HEK293T (cell line): ENCODE measurements at regions not wholly inside any gene's neighbourhood (a gene's known extent, or its start where the extent isn't known, plus 50 kb on each side); places are given as distances from the start of the nearest gene placed in this dataset.

Experiments
- CTCF ChIA-PET: fragments of 350-600 bp; formaldehyde crosslinking; extraction: SDS; loops from one replicate; lab custom pipeline; 2021; ENCODE audit warnings: antibody characterized with exemption, inconsistent platforms; lab: Yijun Ruan, JAX
- POLR2A ChIA-PET: fragments of 350-600 bp; formaldehyde crosslinking; extraction: SDS; loops from one replicate; lab custom pipeline; 2020; ENCODE audit warnings: antibody characterized with exemption, inconsistent platforms; lab: Yijun Ruan, JAX
- DNase-seq: peaks from one replicate; pipeline ENCODE4 v3.0.0; 2012; ENCODE audit warnings: mixed read lengths; ENCODE audit errors: extremely low spot score
- ARNT ChIP-seq: fragments of 450-650 bp; IDR thresholded peaks from 2 replicates; pipeline ENCODE4 v1.6.1; 2017; ENCODE audit warnings: mild to moderate bottlenecking
- BHLHE40 ChIP-seq: fragments of 450-650 bp; IDR thresholded peaks from 2 replicates; pipeline ENCODE4 v1.6.1; 2016; ENCODE audit warnings: mild to moderate bottlenecking, moderate library complexity, borderline replicate concordance
- CTBP1 ChIP-seq: fragments of 450-650 bp; IDR thresholded peaks from 2 replicates; pipeline ENCODE4 v1.6.1; 2016; ENCODE audit warnings: borderline replicate concordance
- ELF4 ChIP-seq: fragments of 450-650 bp; IDR thresholded peaks from 2 replicates; pipeline ENCODE4 v1.6.1; 2017; ENCODE audit warnings: antibody characterized with exemption
- FOXA1 ChIP-seq: fragments of 450-650 bp; IDR thresholded peaks from 2 replicates; pipeline ENCODE4 v1.6.1; 2016; ENCODE audit warnings: mild to moderate bottlenecking
- FOXK2 ChIP-seq: fragments of 450-650 bp; IDR thresholded peaks from 2 replicates; pipeline ENCODE4 v1.6.1; 2016; ENCODE audit warnings: mild to moderate bottlenecking
- FOXM1 ChIP-seq: fragments of 450-650 bp; IDR thresholded peaks from 2 replicates; pipeline ENCODE4 v1.6.1; 2017; ENCODE audit warnings: mild to moderate bottlenecking, borderline replicate concordance
- HDGF ChIP-seq: fragments of 450-650 bp; IDR thresholded peaks from 2 replicates; pipeline ENCODE4 v1.6.1; 2017; ENCODE audit warnings: antibody characterized with exemption, borderline replicate concordance
- L3MBTL2 ChIP-seq: fragments of 450-650 bp; conservative IDR thresholded peaks from 2 replicates; pipeline ENCODE4 v1.6.1; 2016; ENCODE audit warnings: mild to moderate bottlenecking
- LEF1 ChIP-seq: fragments of 450-650 bp; IDR thresholded peaks from 2 replicates; pipeline ENCODE4 v1.6.1; 2017; ENCODE audit warnings: mild to moderate bottlenecking, borderline replicate concordance
- NFRKB ChIP-seq: fragments of 450-650 bp; IDR thresholded peaks from 2 replicates; pipeline ENCODE4 v1.6.1; 2016; ENCODE audit warnings: mild to moderate bottlenecking, moderate library complexity
- PKNOX1 ChIP-seq: fragments of 450-650 bp; IDR thresholded peaks from 2 replicates; pipeline ENCODE4 v1.6.1; 2016
- SP1 ChIP-seq: fragments of 450-650 bp; IDR thresholded peaks from 2 replicates; pipeline ENCODE4 v1.6.1; 2017
- SUZ12 ChIP-seq: fragments of 450-650 bp; IDR thresholded peaks from 2 replicates; pipeline ENCODE4 v1.6.1; 2016; ENCODE audit warnings: mild to moderate bottlenecking
- TARDBP ChIP-seq: fragments of 450-650 bp; IDR thresholded peaks from 2 replicates; pipeline ENCODE4 v1.6.1; 2016
- ZNF384 ChIP-seq: fragments of 450-650 bp; IDR thresholded peaks from 2 replicates; pipeline ENCODE4 v1.6.1; 2016

GRCh38 chr12:116472193-116472592 lies 87.0 kb upstream of the MAP1LC3B2 start:
- POLR2A ChIA-PET: no interaction called here
- CTCF ChIA-PET: no interaction called here

GRCh38 chr12:116473416-116473815 lies 85.8 kb upstream of the MAP1LC3B2 start:
- no peak for DNase-seq
- CTCF ChIA-PET: no interaction called here
- POLR2A ChIA-PET: no interaction called here
- TF ChIP-seq LEF1 (no peak), SP1 (no peak), TARDBP (no peak), PKNOX1 (no peak), FOXA1 (no peak), BHLHE40 (no peak), HDGF (no peak), CTBP1 (no peak), SUZ12 (no peak), NFRKB (no peak), FOXK2 (no peak)

More at GRCh38 chr12:116472193-116472592, 87.0 kb upstream of the MAP1LC3B2 start:
- no peak for TF ChIP-seq ARNT
- TF ChIP-seq PKNOX1: no peak
- no peak for TF ChIP-seq ELF4
- TF ChIP-seq BHLHE40: no peak
- TF ChIP-seq L3MBTL2: no peak
- no peak for TF ChIP-seq NFRKB
- no peak for TF ChIP-seq SP1
- no peak for TF ChIP-seq LEF1
- DNase-seq: no peak

GRCh38 chr12:116474331-116474730 lies 84.8 kb upstream of the MAP1LC3B2 start:
- CTCF ChIA-PET: no interaction called here
- POLR2A ChIA-PET: no interaction called here
- TF ChIP-seq L3MBTL2: no peak
- TF ChIP-seq SUZ12: no peak
- TF ChIP-seq FOXA1: no peak
- TF ChIP-seq PKNOX1: no peak
- TF ChIP-seq SP1: no peak
- no peak for TF ChIP-seq BHLHE40
- no peak for TF ChIP-seq ARNT
- no peak for TF ChIP-seq ELF4
- no peak for TF ChIP-seq TARDBP
- TF ChIP-seq NFRKB: no peak
- TF ChIP-seq HDGF: no peak
- no peak for TF ChIP-seq ZNF384
- no peak for TF ChIP-seq LEF1
- TF ChIP-seq FOXM1: no peak
- TF ChIP-seq FOXK2: no peak
- no peak for TF ChIP-seq CTBP1

GRCh38 chr12:116474899-116475298 lies 84.3 kb upstream of the MAP1LC3B2 start:
- CTCF ChIA-PET: interaction anchor here (0.8 kb wide), 1 partner anchor 10 kb away, joined by 3 read pairs; no protein-coding TSS in a partner anchor
- no peak for TF ChIP-seq HDGF
- TF ChIP-seq SUZ12: no peak
- no peak for TF ChIP-seq BHLHE40
- TF ChIP-seq L3MBTL2: no peak
- POLR2A ChIA-PET: no interaction called here
- no peak for DNase-seq

More at GRCh38 chr12:116474331-116474730, 84.8 kb upstream of the MAP1LC3B2 start:
- no peak for DNase-seq

- CTCF ChIA-PET: no interaction called here
Measured at GRCh38 chr12:116476227-116476822, 82.9 kb upstream of the MAP1LC3B2 start.

GRCh38 chr12:116478243-116478773 lies 80.9 kb upstream of the MAP1LC3B2 start:
- DNase-seq: no peak
- ChIA-PET POLR2A (no interaction called here), CTCF (no interaction called here)
- no peak for TF ChIP-seq TARDBP
- TF ChIP-seq SP1: no peak
- no peak for TF ChIP-seq BHLHE40
- TF ChIP-seq SUZ12: no peak
- no peak for TF ChIP-seq ZNF384
- no peak for TF ChIP-seq LEF1
- TF ChIP-seq FOXM1: no peak
- no peak for TF ChIP-seq FOXA1
- TF ChIP-seq PKNOX1: no peak
- no peak for TF ChIP-seq L3MBTL2
- no peak for TF ChIP-seq HDGF
- no peak for TF ChIP-seq FOXK2
- no peak for TF ChIP-seq NFRKB
- TF ChIP-seq ELF4: no peak
- TF ChIP-seq CTBP1: no peak
- no peak for TF ChIP-seq ARNT

More at GRCh38 chr12:116476227-116476822, 82.9 kb upstream of the MAP1LC3B2 start:
- POLR2A ChIA-PET: no interaction called here
- no peak for DNase-seq
- TF ChIP-seq FOXK2: no peak
- TF ChIP-seq CTBP1: no peak
- TF ChIP-seq ARNT: no peak
- TF ChIP-seq NFRKB: no peak
